Activated naive CD8-positive, alpha-beta T cell (primary cell): ENCODE measurements at regions not wholly inside any gene's neighbourhood (a gene's known extent, or its start where the extent isn't known, plus 50 kb on each side); places are given as distances from the start of the nearest gene placed in this dataset.

Experiments used
- H3K27ac Mint-ChIP-seq: one replicate; pipeline ENCODE4 v1.8.0; 2021; ENCODE audit warnings: mixed read lengths
- H3K27me3 Mint-ChIP-seq: one replicate; pipeline ENCODE4 v1.8.0; 2021; ENCODE audit warnings: mixed read lengths
- H3K36me3 Mint-ChIP-seq: one replicate; pipeline ENCODE4 v1.8.0; 2021; ENCODE audit warnings: mixed read lengths
- H3K4me1 Mint-ChIP-seq: one replicate; pipeline ENCODE4 v1.8.0; 2021; ENCODE audit warnings: low read depth, mixed read lengths
- H3K4me3 Mint-ChIP-seq: one replicate; pipeline ENCODE4 v1.8.0; 2021; ENCODE audit warnings: mild to moderate bottlenecking, mixed read lengths
- H3K9me3 Mint-ChIP-seq: one replicate; pipeline ENCODE4 v1.8.0; 2021; ENCODE audit warnings: low read depth, mixed read lengths

GRCh38 chr14:54282849-54283248 is 114.0 kb upstream of the CDKN3 start:
- peaks cover 2% of the 10 kb centered on the region for H3K27me3 Mint-ChIP-seq
- H3K36me3 Mint-ChIP-seq, result no peaks in the 10 kb centered on the region
- H3K9me3 Mint-ChIP-seq, result no peaks in the 10 kb centered on the region
- H3K4me3 Mint-ChIP-seq, result no peak overlapping the region
- no peaks in the 10 kb centered on the region for H3K4me1 Mint-ChIP-seq
- H3K27ac Mint-ChIP-seq, result no peak overlapping the region

GRCh38 chr14:54285030-54285429 is 111.8 kb upstream of the CDKN3 start:
- no peak overlapping the region for H3K27ac Mint-ChIP-seq
- no peaks in the 10 kb centered on the region for H3K36me3 Mint-ChIP-seq
- H3K27me3 Mint-ChIP-seq, result no peaks in the 10 kb centered on the region
- H3K4me3 Mint-ChIP-seq, result no peak overlapping the region
- H3K9me3 Mint-ChIP-seq, result no peaks in the 10 kb centered on the region
- no peaks in the 10 kb centered on the region for H3K4me1 Mint-ChIP-seq

- no peak overlapping the region for H3K27ac Mint-ChIP-seq
- no peaks in the 10 kb centered on the region for H3K36me3 Mint-ChIP-seq
- peaks cover 7% of the 10 kb centered on the region for H3K9me3 Mint-ChIP-seq
- H3K4me1 Mint-ChIP-seq, result no peaks in the 10 kb centered on the region
- H3K27me3 Mint-ChIP-seq, result peaks cover 21% of the 10 kb centered on the region
- H3K4me3 Mint-ChIP-seq, result no peak overlapping the region
Observed at GRCh38 chr14:54291491-54292191, 105.2 kb upstream of the CDKN3 start.

GRCh38 chr14:54294802-54295201 is 102.0 kb upstream of the CDKN3 start:
- Mint-ChIP-seq H3K36me3 (no peaks in the 10 kb centered on the region), H3K27ac (no peak overlapping the region), H3K4me1 (no peaks in the 10 kb centered on the region), H3K27me3 (peaks cover 30% of the 10 kb centered on the region), H3K9me3 (peaks cover 7% of the 10 kb centered on the region), H3K4me3 (no peak overlapping the region)

GRCh38 chr14:54299410-54300363 is 97.1 kb upstream of the CDKN3 start:
- Mint-ChIP-seq H3K4me3 (no peak overlapping the region), H3K9me3 (peaks cover 3% of the 10 kb centered on the region)

GRCh38 chr14:54300881-54301280 is 95.9 kb upstream of the CDKN3 start:
- no peaks in the 10 kb centered on the region for H3K4me1 Mint-ChIP-seq
- no peak overlapping the region for H3K27ac Mint-ChIP-seq
- no peak overlapping the region for H3K4me3 Mint-ChIP-seq
- no peaks in the 10 kb centered on the region for H3K36me3 Mint-ChIP-seq
- H3K9me3 Mint-ChIP-seq, result no peaks in the 10 kb centered on the region
- H3K27me3 Mint-ChIP-seq, result peaks cover 15% of the 10 kb centered on the region

More at GRCh38 chr14:54299410-54300363, 97.1 kb upstream of the CDKN3 start:
- no peaks in the 10 kb centered on the region for H3K4me1 Mint-ChIP-seq
- H3K27ac Mint-ChIP-seq, result no peak overlapping the region
- H3K27me3 Mint-ChIP-seq, result peaks cover 21% of the 10 kb centered on the region
- H3K36me3 Mint-ChIP-seq, result no peaks in the 10 kb centered on the region

- Mint-ChIP-seq H3K4me1 (no peaks in the 10 kb centered on the region), H3K36me3 (no peaks in the 10 kb centered on the region), H3K27ac (no peak overlapping the region), H3K9me3 (no peaks in the 10 kb centered on the region), H3K4me3 (no peak overlapping the region), H3K27me3 (peaks cover 13% of the 10 kb centered on the region)
Observed at GRCh38 chr14:54301359-54301758, 95.4 kb upstream of the CDKN3 start.

GRCh38 chr14:54306806-54307205 is 90.0 kb upstream of the CDKN3 start:
- H3K4me1 Mint-ChIP-seq, result no peaks in the 10 kb centered on the region
- no peaks in the 10 kb centered on the region for H3K36me3 Mint-ChIP-seq
- H3K4me3 Mint-ChIP-seq, result no peak overlapping the region
- no peak overlapping the region for H3K27ac Mint-ChIP-seq
- H3K9me3 Mint-ChIP-seq, result no peaks in the 10 kb centered on the region
- peaks cover 1% of the 10 kb centered on the region for H3K27me3 Mint-ChIP-seq

GRCh38 chr14:54309615-54310014 is 87.2 kb upstream of the CDKN3 start:
- peaks cover 2% of the 10 kb centered on the region for H3K27me3 Mint-ChIP-seq
- H3K4me1 Mint-ChIP-seq, result no peaks in the 10 kb centered on the region
- no peak overlapping the region for H3K27ac Mint-ChIP-seq
- H3K36me3 Mint-ChIP-seq, result no peaks in the 10 kb centered on the region
- no peak overlapping the region for H3K4me3 Mint-ChIP-seq
- no peaks in the 10 kb centered on the region for H3K9me3 Mint-ChIP-seq

GRCh38 chr14:54310151-54310850 is 86.5 kb upstream of the CDKN3 start:
- Mint-ChIP-seq H3K4me3 (no peak overlapping the region), H3K36me3 (no peaks in the 10 kb centered on the region), H3K4me1 (no peaks in the 10 kb centered on the region), H3K9me3 (no peaks in the 10 kb centered on the region), H3K27me3 (peaks cover 2% of the 10 kb centered on the region), H3K27ac (no peak overlapping the region)

GRCh38 chr14:54310851-54311228 is 86.0 kb upstream of the CDKN3 start:
- no peaks in the 10 kb centered on the region for H3K36me3 Mint-ChIP-seq
- peaks cover 2% of the 10 kb centered on the region for H3K27me3 Mint-ChIP-seq
- no peaks in the 10 kb centered on the region for H3K9me3 Mint-ChIP-seq
- no peak overlapping the region for H3K4me3 Mint-ChIP-seq
- no peaks in the 10 kb centered on the region for H3K4me1 Mint-ChIP-seq
- no peak overlapping the region for H3K27ac Mint-ChIP-seq

GRCh38 chr14:54312166-54312801 is 84.5 kb upstream of the CDKN3 start:
- Mint-ChIP-seq H3K4me3 (no peak overlapping the region), H3K27me3 (peaks cover 2% of the 10 kb centered on the region), H3K4me1 (no peaks in the 10 kb centered on the region), H3K27ac (no peak overlapping the region), H3K36me3 (no peaks in the 10 kb centered on the region), H3K9me3 (no peaks in the 10 kb centered on the region)

- Mint-ChIP-seq H3K27ac (no peak overlapping the region), H3K36me3 (no peaks in the 10 kb centered on the region), H3K4me3 (no peak overlapping the region), H3K9me3 (no peaks in the 10 kb centered on the region), H3K4me1 (no peaks in the 10 kb centered on the region), H3K27me3 (peaks cover 2% of the 10 kb centered on the region)
Observed at GRCh38 chr14:54314365-54315104, 82.3 kb upstream of the CDKN3 start.

- no peaks in the 10 kb centered on the region for H3K4me1 Mint-ChIP-seq
- H3K27me3 Mint-ChIP-seq, result peaks cover 1% of the 10 kb centered on the region
- H3K36me3 Mint-ChIP-seq, result no peaks in the 10 kb centered on the region
- H3K27ac Mint-ChIP-seq, result no peak overlapping the region
- H3K4me3 Mint-ChIP-seq, result no peak overlapping the region
- H3K9me3 Mint-ChIP-seq, result no peaks in the 10 kb centered on the region
Observed at GRCh38 chr14:54316652-54317051, 80.2 kb upstream of the CDKN3 start.
